ENCODE measurements at regions not wholly inside any gene's neighbourhood (a gene's known extent, or its start where the extent isn't known, plus 50 kb on each side); places are given as distances from the start of the nearest gene placed in this dataset.

DNA sequence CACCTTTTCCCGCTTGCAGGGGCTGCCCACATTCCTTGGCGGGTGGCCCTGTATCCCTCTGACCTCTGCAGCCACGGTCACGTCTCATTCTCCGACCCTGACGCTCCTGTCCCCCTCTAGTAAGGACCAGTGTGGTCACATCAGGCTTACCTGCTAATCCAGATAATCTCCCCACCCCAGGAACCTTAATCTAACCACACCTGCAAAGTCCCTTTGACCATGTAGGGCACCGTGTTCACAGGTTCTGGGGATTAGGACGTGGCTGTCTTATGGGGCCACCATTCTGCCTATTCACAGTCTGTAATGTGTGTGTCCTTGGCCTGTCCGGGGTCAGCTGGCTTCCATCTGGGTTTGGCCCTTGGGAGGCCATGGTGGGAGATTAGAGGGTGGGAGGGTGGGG lies 368.9 kb downstream of the AACS start:
- no peak overlapping the region for H3K56ac ChIP-seq (ENCODE audit: insufficient read length, low read depth, low read length)
- H3K27me3 ChIP-seq (ENCODE audit: insufficient read depth, low read length) = no peaks in the 10 kb centered on the region
- H3K9me3 ChIP-seq (ENCODE audit: control insufficient read depth, low read depth, low read length) = no peaks in the 10 kb centered on the region
- Mint-ChIP-seq H3K4me3 (no peak overlapping the region), H3K4me1 (peaks cover 4 to 12% of the 10 kb centered on the region in 2 experiments), H3K27me3 (ENCODE audit: low read depth) (peaks cover 6% of the 10 kb centered on the region), H3K36me3 (ENCODE audit: insufficient read depth in 1 of 3, low read depth in 3 of 3) (peaks cover 0 to 8% (median 0%) of the 10 kb centered on the region in 3 experiments; a peak in 3 of 7 replicates), H3K27ac (no peak overlapping the region), H3K9me3 (no peaks in the 10 kb centered on the region; a peak in 1 of 5 replicates)
- no peak overlapping the region for H3K23ac ChIP-seq (ENCODE audit: insufficient read length, low read depth, low read length)
- H3K4ac ChIP-seq (ENCODE audit: low read depth, low read length) = no peak overlapping the region
- H3K23me2 ChIP-seq (ENCODE audit: insufficient read length, low read depth, low read length, poor library complexity, severe bottlenecking) = no peaks in the 10 kb centered on the region
- H4K91ac ChIP-seq (ENCODE audit: insufficient read length, low read depth, low read length) = no peak overlapping the region
- H3K9ac ChIP-seq (ENCODE audit: extremely low read depth, insufficient read length, low read length) = no peak overlapping the region
- no peak overlapping the region for H3K18ac ChIP-seq (ENCODE audit: insufficient read length, low read depth, low read length)
- no peak overlapping the region for H2BK15ac ChIP-seq (ENCODE audit: low read depth, low read length)
- H3K14ac ChIP-seq (ENCODE audit: insufficient read depth, low read length) = no peak overlapping the region
- no peaks in the 10 kb centered on the region for H3K79me1 ChIP-seq (ENCODE audit: insufficient read depth, low read depth, low read length, poor library complexity, severe bottlenecking)
- H2AK5ac ChIP-seq (ENCODE audit: insufficient read length, low read length) = no peak overlapping the region
- no CpG with 5 or more reads among the region's 9 CpGs for WGBS (ENCODE audit: extremely low coverage, insufficient read length, low lambda C conversion rate)
- H2BK20ac ChIP-seq (ENCODE audit: low read depth, low read length, poor library complexity, severe bottlenecking) = no peak overlapping the region
- H4K5ac ChIP-seq (ENCODE audit: insufficient read length, low read depth, low read length) = no peak overlapping the region
- DNase-seq = peak; percentile 17
- H3K4me2 ChIP-seq (ENCODE audit: insufficient read depth, insufficient read length, low read length) = no peak overlapping the region
- no peak overlapping the region for H2AFZ ChIP-seq (ENCODE audit: low read length)
- H4K8ac ChIP-seq (replicated peaks; ENCODE audit: insufficient read length, low read depth, low read length) = no peak overlapping the region
- H3K4me1 ChIP-seq (ENCODE audit: insufficient read depth, low read length) = peaks cover 2% of the 10 kb centered on the region; the same call in 1 of the 2 replicates
- H4K20me1 ChIP-seq (ENCODE audit: control insufficient read depth, insufficient read depth, insufficient read length) = peaks cover 3% of the 10 kb centered on the region
- H3K27ac ChIP-seq (ENCODE audit: insufficient read length, low read depth, low read length) = no peak overlapping the region
- H2BK120ac ChIP-seq (ENCODE audit: low read depth, low read length, poor library complexity, severe bottlenecking) = no peak overlapping the region
- TF ChIP-seq CTCF (conservative IDR thresholded peaks at IDR 0.05) = no peak
- peaks cover 3% of the 10 kb centered on the region; the same call in 1 of the 2 replicates for H3K79me2 ChIP-seq (ENCODE audit: insufficient read depth, low read length)
- H3T11ph ChIP-seq (ENCODE audit: low read length) = no peak overlapping the region
- H2BK12ac ChIP-seq (ENCODE audit: insufficient read length, low read depth, low read length) = no peak overlapping the region
- H2BK5ac ChIP-seq (ENCODE audit: insufficient read length, low read length) = no peak overlapping the region

Measured in H9 (cell line).